ENCODE measurements at regions not wholly inside any gene's neighbourhood (a gene's known extent, or its start where the extent isn't known, plus 50 kb on each side); places are given as distances from the start of the nearest gene placed in this dataset.

- FAIRE-seq, result no peak
Observed at GRCh38 chr3:187963677-187964385, 190.1 kb upstream of the LPP start.

GRCh38 chr3:187964760-187965159 lies 189.2 kb upstream of the LPP start:
- TF ChIP-seq POLR2A (IDR thresholded peaks at IDR 0.05; ENCODE audit: low read depth, low read length) (no peak), POLR2AphosphoS5 (IDR thresholded peaks at IDR 0.05; ENCODE audit: low read depth, low read length) (no peak), TAF1 (IDR thresholded peaks at IDR 0.05; ENCODE audit: borderline replicate concordance, low read depth, low read length) (no peak)
- FAIRE-seq, result no peak
- no peak for DNase-seq (ENCODE audit: insufficient read length)

More at GRCh38 chr3:187963677-187964385, 190.1 kb upstream of the LPP start:
- DNase-seq (ENCODE audit: insufficient read length), result no peak
- TF ChIP-seq POLR2AphosphoS5 (IDR thresholded peaks at IDR 0.05; ENCODE audit: low read depth, low read length) (no peak), TAF1 (IDR thresholded peaks at IDR 0.05; ENCODE audit: borderline replicate concordance, low read depth, low read length) (no peak), POLR2A (IDR thresholded peaks at IDR 0.05; ENCODE audit: low read depth, low read length) (no peak)

- FAIRE-seq (no peak), DNase-seq (ENCODE audit: insufficient read length) (no peak)
- no peak for TF ChIP-seq POLR2A (IDR thresholded peaks at IDR 0.05; ENCODE audit: low read depth, low read length)
- no peak for TF ChIP-seq POLR2AphosphoS5 (IDR thresholded peaks at IDR 0.05; ENCODE audit: low read depth, low read length)
Observed at GRCh38 chr3:187966096-187966495, 187.9 kb upstream of the LPP start.

GRCh38 chr3:187966636-187967406 lies 187.1 kb upstream of the LPP start:
- no peak for TF ChIP-seq TAF1 (IDR thresholded peaks at IDR 0.05; ENCODE audit: borderline replicate concordance, low read depth, low read length)
- TF ChIP-seq POLR2AphosphoS5 (IDR thresholded peaks at IDR 0.05; ENCODE audit: low read depth, low read length), result no peak
- DNase-seq (ENCODE audit: insufficient read length) (no peak), FAIRE-seq (no peak)

GRCh38 chr3:187967993-187968392 lies 186.0 kb upstream of the LPP start:
- FAIRE-seq, result no peak
- DNase-seq (ENCODE audit: insufficient read length), result no peak
- no peak for TF ChIP-seq POLR2A (IDR thresholded peaks at IDR 0.05; ENCODE audit: low read depth, low read length)
- no peak for TF ChIP-seq POLR2AphosphoS5 (IDR thresholded peaks at IDR 0.05; ENCODE audit: low read depth, low read length)
- TF ChIP-seq TAF1 (IDR thresholded peaks at IDR 0.05; ENCODE audit: borderline replicate concordance, low read depth, low read length), result no peak

GRCh38 chr3:187968883-187969580 lies 184.9 kb upstream of the LPP start:
- FAIRE-seq, result no peak
- TF ChIP-seq POLR2A (IDR thresholded peaks at IDR 0.05; ENCODE audit: low read depth, low read length) (no peak), POLR2AphosphoS5 (IDR thresholded peaks at IDR 0.05; ENCODE audit: low read depth, low read length) (no peak), TAF1 (IDR thresholded peaks at IDR 0.05; ENCODE audit: borderline replicate concordance, low read depth, low read length) (no peak)

GRCh38 chr3:187969581-187969950 lies 184.4 kb upstream of the LPP start:
- FAIRE-seq (no peak), DNase-seq (ENCODE audit: insufficient read length) (no peak)
- TF ChIP-seq POLR2AphosphoS5 (IDR thresholded peaks at IDR 0.05; ENCODE audit: low read depth, low read length), result no peak
- TF ChIP-seq POLR2A (IDR thresholded peaks at IDR 0.05; ENCODE audit: low read depth, low read length), result no peak
- no peak for TF ChIP-seq TAF1 (IDR thresholded peaks at IDR 0.05; ENCODE audit: borderline replicate concordance, low read depth, low read length)

More at GRCh38 chr3:187968883-187969580, 184.9 kb upstream of the LPP start:
- no peak for DNase-seq (ENCODE audit: insufficient read length)

- FAIRE-seq, result no peak
Observed at GRCh38 chr3:187970106-187970505, 183.9 kb upstream of the LPP start.

GRCh38 chr3:187971629-187972028 lies 182.3 kb upstream of the LPP start:
- TF ChIP-seq TAF1 (IDR thresholded peaks at IDR 0.05; ENCODE audit: borderline replicate concordance, low read depth, low read length), result no peak
- TF ChIP-seq POLR2AphosphoS5 (IDR thresholded peaks at IDR 0.05; ENCODE audit: low read depth, low read length), result no peak
- TF ChIP-seq POLR2A (IDR thresholded peaks at IDR 0.05; ENCODE audit: low read depth, low read length), result no peak
- FAIRE-seq, result no peak
- no peak for DNase-seq (ENCODE audit: insufficient read length)

More at GRCh38 chr3:187970106-187970505, 183.9 kb upstream of the LPP start:
- DNase-seq (ENCODE audit: insufficient read length), result no peak
- TF ChIP-seq POLR2AphosphoS5 (IDR thresholded peaks at IDR 0.05; ENCODE audit: low read depth, low read length) (no peak), TAF1 (IDR thresholded peaks at IDR 0.05; ENCODE audit: borderline replicate concordance, low read depth, low read length) (no peak), POLR2A (IDR thresholded peaks at IDR 0.05; ENCODE audit: low read depth, low read length) (no peak)

- no peak for DNase-seq (ENCODE audit: insufficient read length)
- TF ChIP-seq POLR2AphosphoS5 (IDR thresholded peaks at IDR 0.05; ENCODE audit: low read depth, low read length), result no peak
- no peak for FAIRE-seq
Observed at GRCh38 chr3:187972454-187972853, 181.5 kb upstream of the LPP start.

- FAIRE-seq, result no peak
- TF ChIP-seq POLR2A (IDR thresholded peaks at IDR 0.05; ENCODE audit: low read depth, low read length) (no peak), TAF1 (IDR thresholded peaks at IDR 0.05; ENCODE audit: borderline replicate concordance, low read depth, low read length) (no peak), POLR2AphosphoS5 (IDR thresholded peaks at IDR 0.05; ENCODE audit: low read depth, low read length) (no peak)
- no peak for DNase-seq (ENCODE audit: insufficient read length)
Observed at GRCh38 chr3:187973977-187974870, 179.7 kb upstream of the LPP start.
